LNCAP (cell line): ENCODE measurements at regions not wholly inside any gene's neighbourhood (a gene's known extent, or its start where the extent isn't known, plus 50 kb on each side); places are given as distances from the start of the nearest gene placed in this dataset.

Source experiments
- CTCF ChIP-seq: fragments of 450-650 bp; IDR thresholded peaks from 2 replicates; pipeline ENCODE4 v1.5.1; 2017; ENCODE audit warnings: mild to moderate bottlenecking

DNA sequence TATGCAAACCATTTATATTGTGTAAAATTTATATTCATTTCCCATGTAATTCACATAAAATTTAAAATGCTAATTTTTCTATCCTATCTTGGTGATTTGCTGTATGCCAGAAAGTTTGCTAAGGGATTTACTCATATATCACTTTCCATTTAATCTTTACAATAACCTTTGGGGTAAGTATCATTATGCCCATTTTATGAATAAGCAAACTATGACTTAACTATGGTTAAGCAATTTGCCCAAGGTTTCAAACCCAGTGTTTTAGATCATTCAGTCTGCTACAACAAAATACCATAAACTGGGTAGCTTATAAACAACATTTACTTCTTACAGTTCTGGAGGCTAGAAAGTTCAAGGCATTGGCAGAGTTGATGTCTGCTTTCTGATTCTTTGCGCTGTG is 246.4 kb upstream of the TMEM161B start:
- TF ChIP-seq CTCF: no peak

- no peak for TF ChIP-seq CTCF
Measured at GRCh38 chr5:88509403-88509802, 240.8 kb upstream of the TMEM161B start.

DNA sequence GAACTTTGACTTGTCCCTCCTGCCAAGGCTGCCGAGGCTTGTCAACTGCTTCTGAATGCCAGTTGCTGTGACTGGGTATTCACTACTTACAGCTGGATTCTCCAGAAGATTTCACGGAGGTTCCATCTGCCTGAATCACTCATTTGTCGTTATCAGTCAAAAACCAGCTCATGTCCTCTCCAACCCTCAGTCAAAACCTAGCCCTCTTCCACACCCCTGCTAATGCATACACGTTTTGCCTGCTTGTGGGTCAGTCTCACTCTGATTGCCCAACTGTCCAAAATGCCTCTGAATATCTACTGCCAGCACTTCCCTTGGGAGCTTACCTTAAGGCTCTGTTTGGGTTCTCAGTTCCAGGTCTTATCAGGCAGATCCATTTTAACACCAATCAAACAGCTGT is 238.6 kb upstream of the TMEM161B start:
- TF ChIP-seq CTCF: no peak

DNA sequence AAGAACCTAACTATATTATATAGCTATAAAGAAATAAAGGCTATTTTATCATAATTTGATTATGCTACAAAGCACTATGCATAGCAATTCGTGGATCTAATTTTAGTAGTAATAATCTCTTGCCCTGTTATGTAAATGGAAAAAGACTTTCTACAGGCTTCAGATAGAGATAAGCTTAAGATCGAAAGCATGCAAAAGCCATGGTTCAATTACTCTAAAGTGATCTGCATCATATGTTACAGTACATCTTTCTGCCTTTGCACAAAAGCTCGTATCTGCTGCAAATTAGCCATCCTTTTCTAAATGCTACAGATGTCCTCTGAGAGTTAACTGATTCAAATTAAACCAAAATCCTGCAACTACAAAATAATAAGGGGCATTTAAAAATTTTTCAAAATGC is 234.8 kb upstream of the TMEM161B start:
- no peak for TF ChIP-seq CTCF

GRCh38 chr5:88503041-88503345 is 234.3 kb upstream of the TMEM161B start:
- no peak for TF ChIP-seq CTCF

GRCh38 chr5:88502179-88503040 is 233.8 kb upstream of the TMEM161B start:
- TF ChIP-seq CTCF: no peak

- TF ChIP-seq CTCF: no peak
Measured at GRCh38 chr5:88495810-88496209, 227.2 kb upstream of the TMEM161B start.

DNA sequence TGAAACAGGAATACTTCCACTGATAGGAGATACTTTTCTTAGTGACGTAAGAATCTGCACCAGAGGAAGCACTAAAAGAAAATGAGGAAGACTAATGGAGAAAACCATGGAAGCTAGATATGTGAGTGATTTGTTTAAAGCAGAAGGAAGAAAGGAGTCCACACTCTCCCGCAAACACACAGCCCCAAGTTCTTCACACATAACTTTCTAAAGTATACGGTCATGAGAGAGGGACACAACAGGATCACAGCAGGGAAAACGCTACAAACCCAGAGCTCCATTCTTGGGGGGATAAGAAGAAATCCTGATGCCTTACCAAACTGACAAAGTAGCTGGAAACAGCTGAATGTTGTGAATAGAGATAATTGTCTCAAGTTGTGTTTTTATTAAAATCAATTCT is 222.2 kb upstream of the TMEM161B start:
- TF ChIP-seq CTCF: no peak
